ENCODE measurements at regions not wholly inside any gene's neighbourhood (a gene's known extent, or its start where the extent isn't known, plus 50 kb on each side); places are given as distances from the start of the nearest gene placed in this dataset.
"Not testable (repeated sequence)": the region's sequence is repeated elsewhere in the genome, so short reads cannot be mapped to it uniquely, and the experiment has no call there.

DNA sequence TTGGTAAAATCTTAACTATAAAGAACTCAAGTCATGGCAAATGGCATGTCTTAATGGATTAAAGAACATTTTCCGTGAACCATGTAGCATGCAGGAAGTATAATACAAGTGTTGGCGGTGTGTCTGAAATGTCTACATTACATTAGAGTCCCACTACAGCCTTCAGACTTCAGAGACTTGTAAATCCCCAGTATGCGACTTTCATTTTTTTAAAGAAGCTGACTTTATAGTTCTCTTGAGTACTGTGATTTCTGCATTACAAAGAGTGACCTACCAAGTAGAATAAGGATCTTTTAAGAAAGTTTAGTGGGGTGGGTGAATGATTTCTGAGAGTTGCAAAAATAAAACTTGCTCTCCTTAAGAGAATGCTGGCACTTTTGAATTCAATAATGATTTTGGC is 140.7 kb upstream of the FN1 start:
- no peak for DNase-seq

DNA sequence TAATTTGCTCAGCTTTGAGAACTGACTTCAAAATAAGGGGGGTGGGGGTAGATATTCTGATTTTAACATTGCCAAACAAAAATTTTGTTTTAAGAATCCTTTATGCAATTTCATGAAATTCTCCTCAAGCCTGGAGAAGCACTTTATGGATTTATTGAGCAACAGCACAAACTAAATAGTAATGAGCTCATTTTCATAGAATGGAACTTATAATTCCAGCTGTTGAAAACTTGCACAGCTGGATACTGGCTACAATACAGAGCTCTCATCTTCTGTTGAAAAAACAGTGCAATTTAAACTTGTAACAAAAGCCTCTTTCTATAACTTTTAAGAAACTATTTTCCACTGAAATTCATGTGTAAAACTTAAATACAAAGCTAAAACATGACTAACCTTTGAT is 137.6 kb upstream of the FN1 start:
- DNase-seq, result no peak

DNA sequence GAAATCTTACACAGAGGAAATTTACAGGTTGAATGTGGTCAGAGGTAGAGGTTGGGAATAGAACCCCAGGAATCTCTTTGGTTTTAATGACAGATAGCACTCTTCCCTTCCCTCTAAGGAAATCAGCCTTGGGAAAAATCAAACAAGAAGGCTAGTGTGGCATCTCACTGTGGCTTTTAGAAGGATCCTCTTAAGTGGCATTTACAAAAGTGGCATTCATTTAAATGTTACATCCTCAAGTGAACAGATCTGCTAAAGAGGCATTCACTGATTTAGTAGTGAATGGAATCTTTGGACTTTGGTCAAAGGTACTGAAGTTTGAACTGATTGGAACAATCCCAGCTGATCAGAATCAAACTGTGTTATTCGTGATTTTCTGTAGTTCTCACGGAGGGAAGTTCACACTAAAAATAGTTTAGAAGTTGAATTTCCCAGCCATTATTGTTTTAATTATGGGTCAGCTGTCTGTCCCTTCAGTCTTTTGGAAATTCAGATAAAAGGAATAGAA is 136.5 kb upstream of the FN1 start:
- DNase-seq, result no peak

DNA sequence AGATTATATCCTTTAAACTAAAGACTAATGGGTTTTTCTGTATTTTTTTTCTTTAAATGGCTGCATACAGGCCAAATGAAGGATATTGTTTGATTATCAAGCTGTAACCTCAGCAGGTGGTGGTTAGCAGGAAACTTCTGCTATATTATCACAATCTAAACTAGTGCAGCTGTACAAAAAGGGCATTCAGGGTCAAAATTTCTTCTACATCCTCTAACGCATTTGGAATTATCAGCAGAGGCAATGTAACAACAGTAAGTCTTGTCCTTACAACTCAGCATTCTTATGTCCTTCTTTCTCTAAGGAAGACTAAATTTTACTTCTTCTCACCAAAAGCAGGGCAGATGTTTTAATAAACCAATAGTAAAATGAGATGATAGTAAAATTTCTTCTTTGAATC is 135.8 kb upstream of the FN1 start:
- DNase-seq, result no peak

DNA sequence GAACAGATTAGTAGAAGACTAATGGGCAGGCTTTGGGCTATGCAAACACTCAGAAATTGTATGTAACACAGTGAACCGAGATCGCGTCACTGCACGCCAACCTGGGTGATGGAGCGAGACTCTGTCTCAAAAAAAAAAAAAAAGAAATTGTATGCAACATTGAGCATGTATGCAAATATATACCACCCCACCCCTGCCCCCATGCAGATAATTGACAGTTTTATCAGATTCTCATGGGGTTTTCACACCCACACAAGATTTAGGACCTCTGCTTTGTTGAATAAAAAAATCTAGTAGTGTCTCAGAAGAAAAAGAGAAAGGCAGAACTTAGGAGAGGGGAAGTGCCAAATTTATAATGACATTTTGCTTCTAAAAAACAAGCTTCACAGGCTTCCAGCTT is 131.6 kb upstream of the FN1 start:
- no peak for DNase-seq

DNA sequence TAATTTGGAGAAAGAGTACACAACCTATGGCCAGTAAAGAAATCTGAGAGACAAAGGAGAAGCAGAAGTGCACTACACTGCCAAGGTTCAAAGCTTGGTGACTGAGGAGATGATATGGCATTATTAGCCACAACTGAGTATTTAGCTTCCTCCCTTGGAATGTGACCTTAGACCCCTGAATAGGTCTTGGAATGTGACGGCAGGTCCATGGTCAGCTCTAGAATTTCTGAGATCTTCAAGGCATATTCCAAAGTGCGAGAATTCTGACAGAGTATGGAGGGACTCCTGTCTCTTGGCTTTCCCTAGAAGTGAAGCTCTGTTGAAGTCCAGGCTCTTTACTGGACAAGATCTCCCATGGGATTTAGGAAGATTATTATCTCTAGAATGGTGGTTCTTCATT is 130.0 kb upstream of the FN1 start:
- DNase-seq, result no peak

DNA sequence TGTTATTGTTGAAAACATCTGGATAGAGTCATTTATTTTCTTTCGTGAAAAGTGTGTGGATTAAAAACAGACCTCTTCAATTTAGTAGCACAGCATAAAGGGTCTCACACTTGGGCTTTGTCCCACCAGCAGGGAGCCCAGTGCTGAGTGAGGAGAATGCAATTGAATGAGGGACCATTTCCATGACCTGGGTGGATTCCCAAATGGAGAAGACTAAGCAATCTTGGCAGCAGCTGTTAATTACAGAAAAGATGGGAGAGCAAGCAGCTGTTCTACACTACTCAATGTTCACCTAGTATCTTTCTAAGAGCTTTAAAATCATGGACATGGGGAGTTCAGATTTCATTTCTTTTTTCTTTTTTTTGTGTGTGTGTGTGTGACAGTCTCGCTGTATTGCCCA is 121.8 kb upstream of the FN1 start:
- no peak for DNase-seq

DNA sequence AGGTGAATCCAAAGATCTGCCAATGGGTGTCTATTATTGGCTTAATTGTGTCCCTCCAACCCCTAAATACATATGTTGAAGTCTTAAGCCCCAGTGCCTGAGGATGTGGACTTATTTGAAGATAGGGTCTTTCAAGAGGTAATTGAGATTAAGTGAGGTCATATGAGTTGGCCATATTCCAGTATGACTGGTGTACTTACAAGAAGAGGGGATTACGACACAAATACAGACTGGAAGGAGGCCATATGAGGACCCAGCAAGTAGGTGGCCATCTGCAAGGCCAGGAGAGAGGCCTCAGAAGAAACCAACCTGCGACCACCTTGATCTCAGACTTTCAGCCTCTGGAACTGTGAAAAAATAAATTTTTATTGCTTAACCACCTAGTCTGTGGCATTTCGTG is 121.1 kb upstream of the FN1 start:
- no peak for DNase-seq

DNA sequence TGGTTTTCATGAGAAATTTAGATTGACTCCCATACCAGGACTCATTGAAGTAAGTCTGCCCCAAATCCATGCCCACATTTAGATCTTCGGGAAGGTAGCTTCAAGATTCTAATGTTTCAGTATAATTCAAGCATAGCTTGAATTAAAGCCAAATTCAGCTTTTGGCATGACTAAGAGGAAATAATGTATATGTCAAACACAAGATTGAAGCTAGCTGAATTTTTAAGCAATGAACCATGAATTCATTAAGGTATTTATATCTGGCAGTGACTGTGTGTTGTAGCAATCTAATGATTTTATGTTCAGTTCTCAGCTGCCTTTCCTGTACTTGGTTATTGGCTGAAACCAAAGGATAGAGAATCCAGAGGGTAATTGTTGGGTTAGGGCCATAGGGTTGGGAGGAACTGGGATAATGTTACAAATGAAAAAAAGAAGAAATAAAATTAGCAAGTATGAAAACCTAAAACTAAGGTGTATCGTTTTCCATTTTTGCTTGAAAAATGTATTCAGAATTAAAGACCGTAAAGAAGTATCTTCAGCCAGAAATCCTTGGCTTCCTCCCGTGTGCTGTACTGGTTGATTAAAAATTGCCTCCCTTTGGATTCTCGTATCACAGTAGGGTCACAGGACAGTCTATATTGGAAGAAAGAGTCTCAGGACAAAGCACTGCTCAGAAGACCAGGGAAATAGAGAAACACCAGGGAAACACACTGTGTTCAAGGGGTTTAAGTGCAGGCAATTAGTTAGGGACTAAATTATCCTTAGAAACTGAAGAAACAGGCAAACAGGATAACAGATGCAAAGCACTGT is 119.0 kb upstream of the FN1 start:
- DNase-seq, result peak; percentile 31

DNA sequence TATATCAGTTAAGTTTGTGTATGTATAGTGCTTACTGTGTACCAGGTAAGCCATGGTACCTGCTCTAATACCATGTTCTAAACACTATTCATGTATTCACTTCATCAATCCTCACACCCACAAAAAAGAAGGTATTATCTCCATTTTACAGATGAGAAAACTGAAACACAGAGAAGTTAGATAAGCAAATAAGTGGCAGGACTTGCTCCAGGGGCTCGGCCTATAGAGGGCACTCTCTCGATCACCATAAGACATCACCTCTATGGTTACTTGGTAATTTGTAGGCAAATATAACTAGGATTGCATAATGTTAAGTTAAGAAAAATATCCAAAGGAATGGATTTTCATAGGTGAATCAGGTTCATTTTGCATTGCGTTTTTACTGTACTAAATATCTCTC is 118.1 kb upstream of the FN1 start:
- DNase-seq, result no peak

DNA sequence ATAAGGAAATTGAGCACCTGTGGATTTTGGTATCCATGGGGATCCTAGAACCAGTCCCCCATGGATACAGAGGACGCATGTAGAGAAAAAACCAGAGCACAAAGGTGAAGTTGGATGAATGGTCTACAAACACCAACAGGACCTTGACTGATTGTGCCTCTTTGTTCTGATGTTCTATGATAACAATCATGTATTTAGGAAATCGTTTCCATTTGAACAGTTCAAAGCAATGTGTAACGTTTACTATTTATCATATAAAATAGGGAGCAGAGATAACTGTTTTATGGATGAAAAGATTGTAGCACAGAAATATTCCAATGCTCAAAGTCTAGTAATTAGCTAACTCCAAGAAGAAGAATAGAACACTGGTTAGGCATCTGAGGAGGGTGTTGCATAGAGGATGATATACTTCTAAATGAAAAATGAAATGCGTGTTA is 116.3 kb upstream of the FN1 start:
- no peak for DNase-seq

DNA sequence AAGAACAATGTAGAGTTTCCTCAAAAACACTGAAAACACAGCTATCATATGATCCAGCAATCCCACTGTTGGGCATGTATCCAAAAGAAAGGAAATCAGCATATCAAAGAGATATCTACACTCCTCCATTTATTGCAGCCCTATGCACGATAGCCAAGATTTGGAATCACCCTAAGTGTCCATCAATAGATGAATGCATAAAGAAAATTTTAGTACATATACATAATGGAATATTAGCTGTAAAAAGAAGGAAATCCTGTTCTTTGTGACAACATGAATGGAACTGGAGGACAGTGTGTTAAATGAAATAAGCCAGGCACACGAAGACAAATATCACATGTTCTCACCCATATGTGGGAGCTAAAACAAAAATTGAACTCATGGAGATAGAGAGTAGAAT is 114.5 kb upstream of the FN1 start:
- DNase-seq, result no peak

DNA sequence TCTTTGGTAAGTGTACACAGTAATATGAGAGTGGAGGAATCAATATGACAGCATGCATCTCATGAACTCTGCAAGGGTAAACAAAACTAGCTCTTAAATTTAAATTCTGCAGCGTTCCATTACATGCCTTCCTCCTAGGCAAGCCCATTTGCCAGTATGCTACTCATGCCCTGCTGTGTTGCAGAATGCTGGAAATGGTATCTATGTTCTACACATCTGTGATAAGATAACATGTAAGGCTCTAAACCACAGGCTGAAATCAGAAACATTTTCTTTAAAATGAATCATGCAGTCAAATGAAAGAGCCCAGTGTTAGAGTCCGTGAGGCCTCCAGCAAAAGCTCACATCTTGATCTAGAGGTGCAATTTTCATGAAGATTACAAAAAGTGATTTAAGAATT is 112.8 kb upstream of the FN1 start:
- no peak for DNase-seq

DNA sequence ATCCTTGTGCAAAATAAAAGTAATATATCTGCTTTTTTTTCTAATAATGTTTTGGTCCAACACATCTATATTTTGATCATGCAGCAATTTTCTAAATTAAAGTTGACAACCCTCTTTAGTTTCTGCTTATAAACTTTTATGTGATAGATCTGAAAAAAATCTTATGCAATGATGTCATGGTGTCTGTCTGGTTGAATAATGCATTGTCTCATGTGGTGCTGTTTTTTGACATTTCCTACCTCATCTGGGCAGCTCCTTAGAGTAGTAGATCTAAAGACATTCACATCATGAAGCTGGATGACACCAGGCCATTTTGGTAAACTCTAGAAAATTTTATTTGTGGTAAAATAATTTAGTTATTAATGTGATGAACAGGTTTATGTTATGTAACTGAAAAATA is 106.8 kb upstream of the FN1 start:
- no peak for DNase-seq

DNA sequence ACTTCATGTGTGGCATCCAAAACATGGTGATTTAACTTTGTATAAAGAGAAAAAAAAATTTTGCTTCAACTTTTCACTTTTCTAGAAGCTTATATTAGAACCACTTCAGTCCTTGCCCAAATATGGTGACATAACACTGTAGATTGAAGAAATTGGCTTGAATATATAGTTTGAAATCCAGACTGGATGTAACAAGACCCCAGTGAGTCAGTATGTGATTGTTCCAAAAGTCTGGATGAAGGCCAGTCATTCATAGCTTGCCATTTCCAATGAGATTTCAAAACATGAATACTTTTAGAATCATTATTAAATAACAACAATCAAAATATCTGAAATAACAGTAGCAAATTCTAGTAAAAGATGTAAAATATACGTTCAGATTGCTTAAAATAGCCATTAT is 104.8 kb upstream of the FN1 start:
- peak; percentile 61 for DNase-seq

DNA sequence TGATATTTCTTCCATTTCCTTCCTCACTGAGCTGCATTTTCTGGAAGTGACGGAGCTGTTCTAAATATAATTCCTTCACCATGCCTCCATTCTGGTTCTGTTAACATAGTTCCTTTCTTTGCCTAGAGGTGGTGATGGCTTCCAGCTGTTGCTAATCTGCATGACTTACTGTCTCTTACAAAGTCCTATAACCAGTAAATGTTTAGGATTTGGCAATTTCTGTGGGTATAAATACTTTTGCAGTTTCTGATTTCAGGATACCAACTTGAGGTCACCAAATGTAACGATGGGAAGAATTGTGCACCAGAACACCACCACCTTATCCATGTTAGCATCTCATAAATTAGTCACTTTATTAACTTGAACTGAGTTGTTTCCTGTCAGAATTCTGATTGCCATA is 101.7 kb upstream of the FN1 start:
- no peak for DNase-seq

DNA sequence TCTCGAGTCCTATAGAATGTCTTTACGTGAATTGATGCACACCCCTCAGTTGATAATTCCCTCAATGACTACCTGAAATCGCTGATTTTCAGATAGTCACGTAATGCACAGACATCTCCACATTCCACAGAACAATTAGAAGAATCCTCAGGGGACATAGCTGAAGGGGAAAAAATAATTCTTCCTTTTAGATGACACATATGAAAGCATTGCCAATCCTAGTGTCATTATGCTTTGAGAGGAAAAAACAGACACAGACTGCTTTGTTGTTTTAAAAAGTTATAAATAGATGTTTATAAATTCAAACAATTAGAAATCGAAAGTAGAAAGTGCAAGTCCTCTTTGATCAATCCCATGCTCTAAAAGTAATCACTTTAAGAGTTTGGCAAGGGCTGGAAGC is 100.6 kb upstream of the FN1 start:
- no peak for DNase-seq

DNA sequence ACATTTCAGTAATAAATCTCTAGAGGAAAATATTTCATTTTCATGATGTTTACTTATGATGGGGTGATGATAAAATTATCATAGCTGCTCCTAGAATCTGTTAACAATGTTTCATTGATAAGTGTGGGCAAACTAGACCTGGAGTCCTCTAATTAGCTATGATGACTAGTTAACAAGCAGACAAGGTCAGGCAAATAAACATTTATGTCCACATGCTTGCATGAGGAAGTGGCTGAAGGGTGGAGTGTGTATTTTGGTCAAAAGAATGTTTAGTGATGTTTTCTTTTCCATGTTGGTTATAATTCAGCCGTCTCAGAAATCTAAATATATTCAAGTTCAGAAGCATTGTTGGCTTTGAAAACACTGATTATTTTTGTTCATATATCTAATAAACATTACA is 99.9 kb upstream of the FN1 start:
- no peak for DNase-seq

DNA sequence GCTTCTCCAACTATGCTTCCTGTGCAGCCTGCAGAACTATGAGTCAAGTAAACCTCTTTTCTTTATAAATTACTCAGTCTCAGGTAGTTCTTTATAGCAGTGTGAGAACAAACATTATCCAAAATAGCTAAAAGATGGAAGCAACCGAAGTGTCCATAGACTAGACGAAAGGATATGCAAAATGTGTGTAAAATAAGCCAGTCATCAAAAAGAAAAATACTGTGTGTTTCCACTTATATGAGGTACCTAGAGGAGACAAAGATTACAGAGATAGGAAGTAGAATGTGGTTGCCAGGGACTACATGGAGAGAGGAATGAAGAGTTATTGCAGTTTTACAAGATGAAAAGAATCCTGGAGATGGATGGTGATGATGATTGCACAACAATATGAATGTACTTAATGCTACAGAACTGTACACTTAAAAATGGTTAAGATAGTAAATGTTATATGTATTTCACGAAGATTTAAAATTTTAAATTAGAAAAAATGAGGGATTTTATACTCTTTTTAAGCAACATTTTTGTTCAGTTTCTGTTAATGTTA is 99.3 kb upstream of the FN1 start:
- DNase-seq, result no peak

DNA sequence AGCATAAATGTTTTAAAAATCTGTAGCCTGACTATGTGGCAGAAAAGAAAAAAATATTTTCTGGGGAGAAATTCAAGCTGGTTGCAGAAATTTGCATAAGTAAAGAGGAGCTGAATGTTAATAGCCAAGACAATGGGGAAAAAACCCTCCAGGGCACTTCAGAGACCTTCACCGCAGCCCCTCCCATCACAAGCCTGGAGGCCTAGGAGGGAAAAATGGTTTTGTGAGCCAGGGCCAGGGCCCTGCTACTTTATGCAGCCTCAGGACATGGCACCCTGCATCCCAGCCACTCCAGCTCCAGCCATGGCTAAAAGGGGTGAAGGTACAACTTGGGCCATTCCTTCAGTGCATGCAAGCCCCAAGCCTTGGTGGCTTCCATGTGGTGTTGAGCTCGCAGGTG is 97.8 kb upstream of the FN1 start:
- not testable (repeated sequence) for DNase-seq

DNA sequence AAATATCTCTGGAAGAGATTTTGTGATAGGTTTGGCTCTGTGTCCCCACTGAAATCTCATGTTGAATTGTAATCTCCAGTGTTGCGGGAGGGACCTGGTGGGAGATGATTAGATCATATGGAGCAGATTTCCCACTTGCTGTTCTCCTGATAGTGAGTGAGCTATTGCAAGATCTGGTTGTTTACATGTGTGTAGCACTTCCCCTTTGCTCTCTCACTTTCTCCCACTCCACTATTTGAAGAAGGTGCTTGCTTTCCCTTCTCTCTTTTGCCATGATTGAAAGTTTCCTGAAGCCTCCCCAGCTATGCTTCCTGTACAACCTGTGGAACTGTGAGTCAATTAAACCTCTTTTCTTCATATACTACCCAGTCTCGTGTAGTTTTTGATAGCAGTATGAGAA is 97.0 kb upstream of the FN1 start:
- DNase-seq, result no peak

DNA sequence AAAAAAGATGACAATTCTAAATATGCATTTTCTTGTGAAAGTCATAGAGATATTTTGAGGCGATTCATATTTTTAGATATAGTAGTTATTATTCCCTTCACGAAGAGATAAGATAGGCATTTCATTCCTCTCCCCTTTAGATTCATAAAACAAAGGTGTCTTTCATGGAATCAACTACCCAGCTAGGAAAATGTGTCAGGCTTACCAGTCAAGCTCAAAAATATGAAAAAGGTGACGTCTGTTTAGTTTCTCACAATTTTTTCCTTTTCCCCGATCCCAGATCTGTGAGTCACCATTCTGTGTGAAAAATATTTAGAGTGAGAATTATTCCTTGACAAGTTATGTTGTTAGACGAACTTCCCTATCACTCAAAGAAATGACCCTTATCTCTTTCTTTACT is 95.4 kb upstream of the FN1 start:
- no peak for DNase-seq

DNA sequence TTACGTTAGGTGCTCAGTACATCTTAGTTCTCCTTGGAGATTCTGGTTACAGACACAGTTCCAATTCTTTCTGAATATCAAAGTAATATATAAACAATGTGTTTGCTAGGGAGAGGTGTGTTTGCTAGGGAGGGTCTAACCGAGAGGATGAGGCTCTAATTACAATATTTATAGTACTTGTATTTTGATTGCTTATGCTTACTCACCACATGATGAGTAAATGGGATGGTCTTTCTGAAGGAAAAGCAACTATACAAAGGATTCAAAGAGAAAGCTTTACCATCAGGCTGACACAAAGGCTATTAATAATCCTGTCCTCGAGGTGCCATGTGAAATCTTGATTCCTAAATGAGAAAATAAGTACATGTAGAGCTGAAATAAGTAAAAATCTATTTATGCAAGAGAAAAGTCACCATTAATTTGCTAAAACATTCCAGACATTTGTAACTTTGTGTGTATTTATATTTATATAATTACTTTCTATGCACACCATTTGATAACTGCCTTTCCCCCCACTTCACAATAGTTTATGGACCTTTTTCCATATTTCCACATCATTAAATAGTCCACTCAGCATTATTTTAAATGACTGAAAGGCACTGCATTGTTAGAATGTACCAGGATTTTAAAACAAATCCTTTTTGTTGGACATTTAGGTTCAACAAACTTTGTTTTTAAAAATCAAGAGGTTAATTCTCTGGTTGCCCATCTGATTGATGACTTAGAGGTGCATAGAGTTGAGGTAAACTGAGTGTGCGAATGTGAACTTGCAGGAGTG is 94.5 kb upstream of the FN1 start:
- DNase-seq, result no peak

DNA sequence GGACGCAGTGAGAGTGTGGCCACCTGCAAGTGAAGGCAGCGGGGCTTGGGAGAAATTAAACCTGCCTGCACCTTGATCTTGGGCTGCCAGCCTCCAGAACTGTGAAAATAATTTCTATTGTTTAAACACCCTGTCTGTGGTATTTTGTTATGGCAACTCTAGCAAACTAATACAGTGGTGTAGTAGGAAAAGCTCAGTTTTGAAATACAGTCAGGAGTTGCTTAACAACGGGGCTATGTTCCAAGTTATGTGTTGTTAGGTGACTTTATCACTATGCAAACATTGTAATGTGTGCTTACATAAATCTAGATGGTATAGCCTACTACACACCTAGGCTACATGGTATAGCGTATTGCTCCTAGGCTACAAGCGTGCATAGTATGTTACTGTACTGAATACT is 93.4 kb upstream of the FN1 start:
- DNase-seq, result no peak

All from NCI-H446 treated with DMSO at 0.1 percent for 48 hours (cell line).